Amygdala (tissue), 56 donors: ENCODE measurements at regions not wholly inside any gene's neighbourhood (a gene's known extent, or its start where the extent isn't known, plus 50 kb on each side); places are given as distances from the start of the nearest gene placed in this dataset.

Source experiments
- DNase-seq, 56 donors: peaks; one replicate each; lab custom pipeline; 2025; lab: John Stamatoyannopoulos, UW

- no peak for DNase-seq
Observed at GRCh38 chr5:69034898-69035297, 58.9 kb upstream of the SLC30A5 start.

GRCh38 chr5:69035665-69036064, 58.1 kb upstream of the SLC30A5 start:
- no peak for DNase-seq

GRCh38 chr5:69038539-69038938, 55.3 kb upstream of the SLC30A5 start:
- DNase-seq = no peak

- DNase-seq = no peak
Observed at GRCh38 chr5:69039829-69040228, 54.0 kb upstream of the SLC30A5 start.

- no peak for DNase-seq
Observed at GRCh38 chr5:69042500-69042899, 51.3 kb upstream of the SLC30A5 start.

- peak in 50 of 56 donors; percentile 5 to 87 (median 59) for DNase-seq
Observed at GRCh38 chr5:69042915-69043654, 50.7 kb upstream of the SLC30A5 start.

- DNase-seq = no peak
Observed at GRCh38 chr5:69043655-69043996, 50.2 kb upstream of the SLC30A5 start.
